ENCODE measurements at regions not wholly inside any gene's neighbourhood (a gene's known extent, or its start where the extent isn't known, plus 50 kb on each side); places are given as distances from the start of the nearest gene placed in this dataset.

GRCh38 chr11:11752679-11753078, 89.1 kb upstream of the USP47 start:
- TF ChIP-seq CTCF (IDR thresholded peaks at IDR 0.05; ENCODE audit: borderline replicate concordance, extremely low read depth, low read length, poor library complexity, severe bottlenecking), result no peak
- no peak for TF ChIP-seq EZH2 (IDR thresholded peaks at IDR 0.05; ENCODE audit: borderline replicate concordance, low read depth, low read length, severe bottlenecking)

Data from DND-41 (cell line).